GM10248 (cell line): ENCODE measurements at regions not wholly inside any gene's neighbourhood (a gene's known extent, or its start where the extent isn't known, plus 50 kb on each side); places are given as distances from the start of the nearest gene placed in this dataset.

ENCODE experiments used
- CTCF ChIA-PET: fragments of 300-600 bp; sonication (Branson Sonifier 250); formaldehyde crosslinking; extraction: SDS; loops from one replicate; lab custom pipeline; 2021; ENCODE audit warnings: antibody characterized with exemption; lab: Yijun Ruan, JAX
- POLR2A ChIA-PET: fragments of 350-650 bp; sonication (Branson Sonifier 250); formaldehyde crosslinking; extraction: SDS; loops from one replicate; lab custom pipeline; 2020; ENCODE audit warnings: antibody characterized with exemption; lab: Yijun Ruan, JAX
- DNase-seq: peaks from one replicate; pipeline ENCODE4 v3.0.0; 2012; ENCODE audit errors: extremely low spot score
- TF ChIP-seq, protein P1 (sequence below): IDR thresholded peaks from 2 replicates; pipeline ENCODE4 v1.5.1; 2012; ENCODE audit warnings: mild to moderate bottlenecking, low read depth; ENCODE audit errors: extremely low read depth, missing control alignments, control extremely low read depth

DNA sequence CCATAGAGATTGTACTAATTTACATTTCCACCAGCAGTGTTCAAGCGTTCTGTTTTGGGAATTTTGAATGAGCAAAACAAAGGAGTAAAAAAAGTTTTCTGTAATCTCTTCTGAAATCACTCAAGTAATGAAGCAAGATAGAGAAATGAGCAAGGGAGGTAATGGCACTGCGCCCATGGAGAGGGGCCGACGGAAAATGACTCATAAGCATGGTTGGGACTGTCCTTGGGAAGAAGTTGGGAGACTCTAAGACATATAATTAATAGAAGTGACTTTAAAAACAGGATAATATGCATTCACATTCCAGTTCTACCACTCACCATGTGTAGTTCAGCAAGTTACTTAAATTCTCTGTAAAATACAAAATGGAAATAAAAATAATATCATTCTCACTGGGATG, 62.5 kb upstream of the C5orf46 start:
- TF ChIP-seq, protein P1, sequence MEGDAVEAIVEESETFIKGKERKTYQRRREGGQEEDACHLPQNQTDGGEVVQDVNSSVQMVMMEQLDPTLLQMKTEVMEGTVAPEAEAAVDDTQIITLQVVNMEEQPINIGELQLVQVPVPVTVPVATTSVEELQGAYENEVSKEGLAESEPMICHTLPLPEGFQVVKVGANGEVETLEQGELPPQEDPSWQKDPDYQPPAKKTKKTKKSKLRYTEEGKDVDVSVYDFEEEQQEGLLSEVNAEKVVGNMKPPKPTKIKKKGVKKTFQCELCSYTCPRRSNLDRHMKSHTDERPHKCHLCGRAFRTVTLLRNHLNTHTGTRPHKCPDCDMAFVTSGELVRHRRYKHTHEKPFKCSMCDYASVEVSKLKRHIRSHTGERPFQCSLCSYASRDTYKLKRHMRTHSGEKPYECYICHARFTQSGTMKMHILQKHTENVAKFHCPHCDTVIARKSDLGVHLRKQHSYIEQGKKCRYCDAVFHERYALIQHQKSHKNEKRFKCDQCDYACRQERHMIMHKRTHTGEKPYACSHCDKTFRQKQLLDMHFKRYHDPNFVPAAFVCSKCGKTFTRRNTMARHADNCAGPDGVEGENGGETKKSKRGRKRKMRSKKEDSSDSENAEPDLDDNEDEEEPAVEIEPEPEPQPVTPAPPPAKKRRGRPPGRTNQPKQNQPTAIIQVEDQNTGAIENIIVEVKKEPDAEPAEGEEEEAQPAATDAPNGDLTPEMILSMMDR, result no peak
- CTCF ChIA-PET, result no interaction called here
- DNase-seq, result no peak
- POLR2A ChIA-PET, result no interaction called here

DNA sequence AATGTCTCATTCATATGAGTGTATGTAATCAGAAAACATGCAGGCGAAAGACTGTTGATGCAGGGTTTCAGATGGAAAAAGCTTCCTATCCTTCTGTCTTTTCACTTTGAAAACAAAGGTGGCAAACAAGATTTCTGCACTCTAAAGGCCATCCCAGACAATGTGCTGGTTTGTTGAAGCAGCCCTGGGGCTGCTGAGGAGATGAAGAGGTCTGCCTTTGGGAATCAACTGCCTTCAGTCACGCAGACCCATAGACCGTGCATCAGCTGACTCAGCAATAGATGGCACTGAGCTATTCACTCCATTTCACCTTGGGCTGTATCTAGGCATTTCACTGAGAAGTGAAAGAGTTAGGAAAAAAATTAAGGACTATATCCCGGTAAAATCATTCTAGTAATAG, 60.5 kb upstream of the C5orf46 start:
- ChIA-PET CTCF (interaction anchor here (0.9 kb wide), 1 partner anchor 14 kb away, joined by 3 read pairs; no protein-coding TSS in a partner anchor), POLR2A (no interaction called here)
- no peak for DNase-seq
- TF ChIP-seq, protein P1, result no peak

DNA sequence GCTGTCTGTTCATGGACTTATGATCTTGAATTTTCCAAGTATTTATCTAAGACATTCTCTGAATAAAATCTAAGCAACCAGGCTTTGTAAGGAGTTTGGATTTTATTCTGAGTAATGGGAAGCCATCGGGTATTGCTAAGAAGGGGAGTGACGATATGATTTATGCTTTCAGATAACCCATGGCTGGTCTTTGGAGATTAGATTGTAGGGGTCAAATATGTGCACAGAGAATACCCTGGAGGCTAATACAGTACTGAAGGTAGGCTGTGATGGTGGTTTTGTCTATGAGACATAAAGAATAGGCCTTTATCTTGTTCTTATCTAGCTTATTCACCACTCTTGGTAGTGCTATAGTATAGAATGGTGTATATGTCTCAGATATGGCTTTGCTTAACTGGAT, 60.0 kb upstream of the C5orf46 start:
- TF ChIP-seq, protein P1, result no peak
- CTCF ChIA-PET, result no interaction called here
- POLR2A ChIA-PET, result no interaction called here
- DNase-seq, result no peak

DNA sequence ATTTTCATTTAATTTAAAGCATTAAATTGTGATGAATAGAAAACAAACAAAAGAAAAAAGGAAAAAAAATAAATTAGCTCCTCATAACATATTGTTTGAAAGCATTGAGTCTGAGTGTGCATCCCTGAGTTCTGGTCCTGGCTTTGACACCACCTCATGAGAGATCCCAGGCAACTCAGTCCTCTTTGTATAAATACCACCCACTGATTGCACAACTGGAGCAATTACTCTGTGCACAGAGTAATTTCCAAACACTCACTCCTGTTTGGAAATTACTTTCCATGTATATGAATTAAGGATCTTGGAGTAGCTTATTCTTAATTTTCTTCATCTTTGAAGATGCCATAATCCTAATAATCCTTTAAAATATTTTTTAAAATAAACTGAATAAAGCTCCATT, 59.4 kb upstream of the C5orf46 start:
- POLR2A ChIA-PET, result no interaction called here
- DNase-seq, result no peak
- CTCF ChIA-PET, result no interaction called here

DNA sequence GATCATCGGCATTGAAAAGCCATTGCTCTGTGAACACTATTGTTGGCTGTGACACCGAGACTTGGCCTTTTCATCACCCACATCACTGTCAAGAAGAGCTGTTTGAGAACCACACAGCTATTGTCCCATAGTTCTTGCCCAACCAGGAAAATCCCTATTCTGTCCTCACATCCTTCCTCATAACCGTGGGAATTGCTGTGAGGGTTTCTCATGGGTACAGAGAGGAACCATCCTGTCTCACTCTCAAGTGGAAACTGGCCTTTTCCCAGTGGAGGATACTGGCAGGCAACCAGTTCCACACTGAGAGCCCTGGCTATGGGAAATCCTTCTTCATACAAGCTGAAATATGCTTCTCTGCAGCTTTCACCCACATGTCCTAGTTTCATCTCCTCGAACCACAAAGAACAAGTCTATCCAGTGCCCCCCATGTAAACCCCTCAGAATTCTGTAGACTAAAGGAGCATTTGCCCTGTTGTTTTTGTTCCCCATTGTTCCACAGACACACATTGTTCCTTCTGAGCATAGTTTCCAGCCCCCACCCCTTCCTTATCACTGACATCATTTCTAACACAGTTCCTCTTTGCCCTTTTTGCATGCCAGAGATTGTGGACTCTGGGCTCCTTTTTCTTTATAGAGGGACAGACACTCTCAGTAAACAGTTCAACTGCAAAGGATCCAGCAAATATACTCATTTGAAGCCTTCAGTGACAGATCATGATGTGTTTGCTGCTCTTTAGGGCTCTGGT, 57.8 kb upstream of the C5orf46 start:
- CTCF ChIA-PET, result no interaction called here
- no peak for DNase-seq
- TF ChIP-seq, protein P1, result no peak
- POLR2A ChIA-PET, result no interaction called here

More for the DNA sequence above, 59.4 kb upstream of the C5orf46 start:
- TF ChIP-seq, protein P1, result no peak

DNA sequence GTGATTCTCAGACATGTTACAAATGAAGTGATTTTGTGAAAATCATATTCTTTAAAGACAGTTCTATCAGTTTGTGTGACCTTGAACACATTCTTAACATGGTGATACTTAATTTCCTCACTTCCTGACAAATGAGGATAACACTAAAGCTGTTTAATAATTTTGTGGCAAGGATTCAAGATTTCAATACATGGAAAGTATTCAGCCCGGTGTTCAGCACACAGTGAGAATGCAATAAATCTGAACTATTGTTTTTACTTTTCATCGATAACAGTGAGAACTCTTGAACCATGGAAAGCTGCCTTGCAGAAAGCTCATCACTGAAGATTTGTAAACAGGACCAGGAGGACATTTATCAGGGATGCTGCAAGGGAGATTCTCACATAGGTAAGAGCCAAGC, 57.1 kb upstream of the C5orf46 start:
- POLR2A ChIA-PET, result no interaction called here
- no peak for DNase-seq
- CTCF ChIA-PET, result no interaction called here
- TF ChIP-seq, protein P1, result no peak
